Esophagus muscularis mucosa (tissue), 4 donors: ENCODE measurements at regions not wholly inside any gene's neighbourhood (a gene's known extent, or its start where the extent isn't known, plus 50 kb on each side); places are given as distances from the start of the nearest gene placed in this dataset.

Experiments used
- CTCF ChIP-seq, 3 experiments: fragments of 200-600 bp in 2 of 3; fragments of 450-650 bp in 1 of 3; sonication (generic) in 2 of 3; IDR thresholded peaks; one replicate each; pipeline ENCODE4 v1.5.1; 2017 to 2019; ENCODE audit warnings: antibody characterized with exemption in 3 of 3, mild to moderate bottlenecking in 2 of 3, moderate library complexity in 1 of 3
- EP300 ChIP-seq: sonication (generic); formaldehyde crosslinking; IDR thresholded peaks from one replicate; pipeline ENCODE4 v1.6.1; 2017; ENCODE audit warnings: antibody characterized with exemption
- POLR2A ChIP-seq: fragments of 450-650 bp; IDR thresholded peaks from one replicate; pipeline ENCODE4 v1.6.1; 2017; ENCODE audit warnings: antibody characterized with exemption, moderate library complexity, mild to moderate bottlenecking, low read depth
- POLR2AphosphoS5 ChIP-seq, 2 donors: sonication (generic); formaldehyde crosslinking; IDR thresholded peaks; one replicate each; pipeline ENCODE4 v1.6.1; 2017; ENCODE audit warnings: antibody characterized with exemption in 2 of 2

GRCh38 chr2:195536906-195537305 is 120.1 kb upstream of the SLC39A10 start:
- no peak for TF ChIP-seq POLR2AphosphoS5 (IDR thresholded peaks at IDR 0.05)
- no peak for TF ChIP-seq POLR2A
- no peak for TF ChIP-seq CTCF (IDR thresholded peaks at IDR 0.05)
- TF ChIP-seq EP300, result no peak
